SK-N-MC (cell line): ENCODE measurements at regions not wholly inside any gene's neighbourhood (a gene's known extent, or its start where the extent isn't known, plus 50 kb on each side); places are given as distances from the start of the nearest gene placed in this dataset.

Source experiments
- EZH2 ChIP-seq: fragments of 200-600 bp; sonication (generic); IDR thresholded peaks from one replicate; pipeline ENCODE4 v1.6.1; 2017; ENCODE audit warnings: antibody characterized with exemption
- FOXP2 ChIP-seq: optimal IDR thresholded peaks from 2 replicates; pipeline ENCODE3; 2011; ENCODE audit warnings: mild to moderate bottlenecking, moderate library complexity; ENCODE audit not compliant: insufficient read depth; ENCODE audit errors: extremely low read length, control extremely low read depth
- POLR2AphosphoS5 ChIP-seq: IDR thresholded peaks from 2 replicates; pipeline ENCODE4 v1.6.1; 2012; ENCODE audit warnings: mild to moderate bottlenecking, low read depth, low read length, borderline replicate concordance

DNA sequence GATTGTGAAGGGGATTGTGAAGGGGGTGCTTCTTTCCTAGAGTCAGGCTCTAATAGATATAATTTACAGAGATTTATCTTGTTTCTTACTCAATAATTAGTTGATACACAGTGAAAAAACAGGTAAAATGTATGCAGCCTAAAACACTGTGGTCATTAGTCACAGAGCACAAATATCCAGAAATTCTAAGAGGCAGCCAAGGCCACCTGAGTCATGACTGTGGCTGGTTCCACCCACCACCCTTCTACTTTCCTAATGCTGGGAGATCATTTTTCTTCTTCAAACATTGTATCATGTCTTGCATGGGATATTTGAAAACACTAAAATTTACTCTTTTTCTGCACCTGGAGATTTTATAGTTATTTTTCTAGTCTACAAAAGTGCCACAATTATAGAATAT is 181.6 kb downstream of the OTOR start:
- no peak for TF ChIP-seq EZH2
- TF ChIP-seq POLR2AphosphoS5 = no peak
- no peak for TF ChIP-seq FOXP2
